Breast epithelium (tissue), 4 donors: ENCODE measurements at regions not wholly inside any gene's neighbourhood (a gene's known extent, or its start where the extent isn't known, plus 50 kb on each side); places are given as distances from the start of the nearest gene placed in this dataset.

Experiments
- DNase-seq, 2 donors: peaks; one replicate each; pipeline ENCODE4 v3.0.0-alpha.2; 2019; ENCODE audit warnings: low spot score in 2 of 2
- H3K27ac ChIP-seq, 2 donors: fragments of 200-600 bp; sonication (generic) in 1 of 2; one replicate each; pipeline ENCODE4 v1.5.1; 2016 to 2019; ENCODE audit warnings: mild to moderate bottlenecking in 1 of 2
- H3K27me3 ChIP-seq, 2 donors: fragments of 200-600 bp; sonication (generic) in 1 of 2; one replicate each; pipeline versions ENCODE4 v1.5.1 to v1.6.0; 2017 to 2019; ENCODE audit warnings: control low read depth in 1 of 2, mild to moderate bottlenecking in 1 of 2
- H3K36me3 ChIP-seq: fragments of 200-600 bp; one replicate; pipeline ENCODE4 v1.5.1; 2019
- H3K4me1 ChIP-seq, 2 donors: fragments of 200-600 bp; sonication (generic); one replicate each; pipeline ENCODE4 v1.5.1; 2016 to 2019; ENCODE audit warnings: control low read depth in 1 of 2
- H3K4me3 ChIP-seq, 3 donors: fragments of 200-600 bp; sonication (generic); 1 replicate in 2 of 3; 2 replicates in 1 of 3; pipeline ENCODE4 v1.5.1; 2016 to 2019; ENCODE audit warnings: mild to moderate bottlenecking in 3 of 3, moderate library complexity in 2 of 3
- H3K9me3 ChIP-seq, 2 donors: fragments of 200-600 bp; sonication (generic) in 1 of 2; one replicate each; pipeline ENCODE4 v1.5.1; 2016 to 2019; ENCODE audit warnings: control low read depth in 1 of 2
- POLR2A ChIP-seq: fragments of 450-650 bp; IDR thresholded peaks from one replicate; pipeline ENCODE4 v1.6.1; 2016; ENCODE audit warnings: antibody characterized with exemption, mild to moderate bottlenecking, moderate library complexity
- POLR2AphosphoS5 ChIP-seq, 3 donors: sonication (generic); formaldehyde crosslinking; IDR thresholded peaks; one replicate each; pipeline ENCODE4 v1.6.1; 2017; ENCODE audit warnings: antibody characterized with exemption in 3 of 3
- intact Hi-C: fragments of 100-400 bp; cut with DNase I; formaldehyde crosslinking; loops from one replicate; pipeline ENCODE4 v1.15.1; 2023; ENCODE audit warnings: low total_unique reads
- TF ChIP-seq, protein P1 (sequence below), 3 donors: fragments of 450-650 bp; IDR thresholded peaks; one replicate each; pipeline ENCODE4 v1.5.1; 2016 to 2017; ENCODE audit warnings: antibody characterized with exemption in 3 of 3, mild to moderate bottlenecking in 3 of 3, moderate library complexity in 3 of 3

DNA sequence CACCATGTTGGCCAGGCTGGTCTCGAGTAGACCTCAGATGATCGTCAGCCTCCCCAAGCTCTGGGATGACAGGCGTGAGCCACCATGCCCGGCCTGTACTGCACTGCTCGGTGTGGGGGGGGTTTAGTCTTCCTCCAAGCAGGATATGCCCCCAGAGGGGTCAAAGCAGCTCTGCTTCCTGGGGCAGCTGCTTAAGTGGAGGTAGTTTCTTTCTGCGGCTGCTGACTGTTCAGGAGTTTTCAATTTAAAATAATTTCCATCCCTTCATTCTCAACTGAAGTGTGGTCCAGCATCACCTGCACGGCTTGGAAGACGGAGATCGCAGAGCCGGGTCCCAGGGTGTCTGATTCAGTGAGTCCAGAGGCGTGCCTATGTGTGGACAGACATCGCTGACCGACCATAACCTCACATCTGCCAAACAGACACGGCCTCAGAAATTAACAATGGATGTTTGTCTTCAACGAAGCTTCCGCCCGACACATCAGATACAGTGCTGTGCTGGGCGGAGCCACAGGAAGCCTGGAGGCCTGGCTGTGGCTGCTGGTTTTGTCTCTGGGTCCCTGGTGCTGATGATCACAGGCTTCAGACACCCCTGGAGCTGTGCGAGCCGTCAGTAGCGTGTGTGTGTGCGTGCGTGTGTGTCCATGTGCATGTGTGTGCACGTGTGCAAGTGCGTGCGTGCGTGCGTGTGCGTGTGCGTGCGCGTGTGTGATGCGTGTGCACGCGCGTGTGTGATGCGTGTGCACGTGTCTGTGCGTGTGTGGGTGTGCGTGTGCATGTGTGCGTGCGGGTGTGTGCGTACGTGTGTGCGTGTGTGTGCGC lies 226.5 kb upstream of the PITRM1 start:
- TF ChIP-seq POLR2AphosphoS5 (IDR thresholded peaks at IDR 0.05) (no peak), POLR2A (no peak)
- TF ChIP-seq, protein P1, sequence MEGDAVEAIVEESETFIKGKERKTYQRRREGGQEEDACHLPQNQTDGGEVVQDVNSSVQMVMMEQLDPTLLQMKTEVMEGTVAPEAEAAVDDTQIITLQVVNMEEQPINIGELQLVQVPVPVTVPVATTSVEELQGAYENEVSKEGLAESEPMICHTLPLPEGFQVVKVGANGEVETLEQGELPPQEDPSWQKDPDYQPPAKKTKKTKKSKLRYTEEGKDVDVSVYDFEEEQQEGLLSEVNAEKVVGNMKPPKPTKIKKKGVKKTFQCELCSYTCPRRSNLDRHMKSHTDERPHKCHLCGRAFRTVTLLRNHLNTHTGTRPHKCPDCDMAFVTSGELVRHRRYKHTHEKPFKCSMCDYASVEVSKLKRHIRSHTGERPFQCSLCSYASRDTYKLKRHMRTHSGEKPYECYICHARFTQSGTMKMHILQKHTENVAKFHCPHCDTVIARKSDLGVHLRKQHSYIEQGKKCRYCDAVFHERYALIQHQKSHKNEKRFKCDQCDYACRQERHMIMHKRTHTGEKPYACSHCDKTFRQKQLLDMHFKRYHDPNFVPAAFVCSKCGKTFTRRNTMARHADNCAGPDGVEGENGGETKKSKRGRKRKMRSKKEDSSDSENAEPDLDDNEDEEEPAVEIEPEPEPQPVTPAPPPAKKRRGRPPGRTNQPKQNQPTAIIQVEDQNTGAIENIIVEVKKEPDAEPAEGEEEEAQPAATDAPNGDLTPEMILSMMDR (IDR thresholded peaks at IDR 0.05) = no peak
- H3K27me3 ChIP-seq = no peaks in the 10 kb centered on the region
- H3K36me3 ChIP-seq = no peaks in the 10 kb centered on the region
- no peaks in the 10 kb centered on the region for H3K4me1 ChIP-seq
- peaks cover 0 to 3% of the 10 kb centered on the region in 2 donors for H3K9me3 ChIP-seq
- peak overlapping the region in 1 of 2 donors; percentile 30 for H3K27ac ChIP-seq
- DNase-seq = peak in 1 of 2 donors; percentile 55
- intact Hi-C loops = loop anchor here (5.0 kb wide), 1 partner anchor 107 kb away; no protein-coding TSS in a partner anchor
- H3K4me3 ChIP-seq = peak overlapping the region in 1 of 3 donors; percentile 44

DNA sequence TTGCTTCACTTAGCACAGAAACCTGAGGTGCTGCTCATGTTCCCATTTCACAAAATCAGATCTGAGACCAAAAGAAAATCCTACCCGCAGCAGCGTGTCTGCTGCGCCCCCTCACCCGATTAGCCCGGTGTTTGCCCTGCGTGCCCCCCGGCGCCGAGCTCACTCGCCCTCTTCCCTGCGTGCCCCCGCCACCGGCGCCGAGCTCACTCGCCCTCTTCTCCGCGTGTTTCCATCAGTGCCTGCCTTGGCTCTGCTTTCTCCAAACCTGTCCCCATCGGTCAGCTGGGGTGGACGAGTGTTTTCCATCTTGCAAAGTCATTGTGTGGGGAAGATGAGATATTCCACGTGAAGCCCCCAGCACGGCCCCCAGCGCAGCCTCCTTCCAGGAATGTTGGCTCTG lies 225.3 kb upstream of the PITRM1 start:
- no peak for TF ChIP-seq POLR2A
- TF ChIP-seq, protein P1 (IDR thresholded peaks at IDR 0.05) = no peak
- no peak for TF ChIP-seq POLR2AphosphoS5 (IDR thresholded peaks at IDR 0.05)
- Histone ChIP-seq H3K4me1 (no peaks in the 10 kb centered on the region), H3K9me3 (peaks cover 0 to 3% of the 10 kb centered on the region in 2 donors), H3K36me3 (no peaks in the 10 kb centered on the region), H3K27me3 (no peaks in the 10 kb centered on the region), H3K27ac (no peak overlapping the region), H3K4me3 (no peak overlapping the region)
- no peak for DNase-seq
- intact Hi-C loops = loop anchor here (5.0 kb wide), 1 partner anchor 106 kb away; no protein-coding TSS in a partner anchor

DNA sequence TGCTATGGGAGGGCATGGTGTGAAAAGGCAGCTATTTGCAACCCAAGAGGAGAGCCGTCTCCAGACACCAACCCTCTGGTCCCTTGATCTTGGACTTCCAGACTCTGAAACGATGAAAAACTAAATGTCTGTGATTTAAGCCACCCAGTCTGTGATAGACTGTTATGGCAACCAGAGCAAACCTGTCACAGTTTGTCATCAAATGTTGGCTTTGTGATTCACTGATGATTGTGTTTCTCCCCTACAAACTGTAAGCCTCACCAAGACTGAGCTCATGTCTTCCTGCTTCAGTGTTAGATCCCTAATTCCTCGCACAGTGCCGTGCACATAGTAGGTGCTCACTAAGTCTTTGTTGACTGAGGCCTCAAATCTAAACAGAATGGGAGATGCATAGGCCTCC lies 224.6 kb upstream of the PITRM1 start:
- Histone ChIP-seq H3K27me3 (no peaks in the 10 kb centered on the region), H3K9me3 (peaks cover 0 to 3% of the 10 kb centered on the region in 2 donors), H3K36me3 (no peaks in the 10 kb centered on the region), H3K27ac (no peak overlapping the region), H3K4me1 (no peaks in the 10 kb centered on the region), H3K4me3 (no peak overlapping the region)
- TF ChIP-seq POLR2A = no peak
- no peak for TF ChIP-seq POLR2AphosphoS5 (IDR thresholded peaks at IDR 0.05)
- intact Hi-C loops = loop anchor here (5.0 kb wide), 1 partner anchor 105 kb away; no protein-coding TSS in a partner anchor
- DNase-seq = no peak

DNA sequence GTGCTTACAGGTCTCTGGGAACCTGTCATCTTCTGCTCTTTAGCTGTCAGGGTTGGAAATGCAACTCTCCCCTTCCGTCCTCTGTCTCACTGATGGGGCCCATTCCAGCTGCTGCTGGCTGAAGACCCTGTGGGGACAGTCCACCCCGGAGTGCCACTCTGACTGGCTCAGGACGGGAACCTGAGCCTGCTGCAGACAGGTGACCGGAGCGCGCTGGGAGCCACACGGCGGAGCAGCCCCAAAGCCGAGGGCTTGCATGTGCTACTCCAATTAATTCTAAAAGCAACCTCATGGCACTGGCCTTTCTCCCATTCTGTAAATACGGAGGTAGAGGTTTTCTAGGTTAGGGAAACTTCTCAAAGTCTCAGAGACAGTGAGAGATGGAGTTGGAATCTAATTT lies 223.5 kb upstream of the PITRM1 start:
- no peak for TF ChIP-seq POLR2AphosphoS5 (IDR thresholded peaks at IDR 0.05)
- TF ChIP-seq, protein P1 (IDR thresholded peaks at IDR 0.05) = no peak
- no peak for TF ChIP-seq POLR2A
- Histone ChIP-seq H3K27ac (no peak overlapping the region), H3K9me3 (peaks cover 0 to 3% of the 10 kb centered on the region in 2 donors), H3K27me3 (no peaks in the 10 kb centered on the region), H3K4me1 (no peaks in the 10 kb centered on the region), H3K36me3 (no peaks in the 10 kb centered on the region), H3K4me3 (no peak overlapping the region)
- no peak for DNase-seq
- intact Hi-C loops = loop anchor here (5.0 kb wide), 1 partner anchor 104 kb away; no protein-coding TSS in a partner anchor

DNA sequence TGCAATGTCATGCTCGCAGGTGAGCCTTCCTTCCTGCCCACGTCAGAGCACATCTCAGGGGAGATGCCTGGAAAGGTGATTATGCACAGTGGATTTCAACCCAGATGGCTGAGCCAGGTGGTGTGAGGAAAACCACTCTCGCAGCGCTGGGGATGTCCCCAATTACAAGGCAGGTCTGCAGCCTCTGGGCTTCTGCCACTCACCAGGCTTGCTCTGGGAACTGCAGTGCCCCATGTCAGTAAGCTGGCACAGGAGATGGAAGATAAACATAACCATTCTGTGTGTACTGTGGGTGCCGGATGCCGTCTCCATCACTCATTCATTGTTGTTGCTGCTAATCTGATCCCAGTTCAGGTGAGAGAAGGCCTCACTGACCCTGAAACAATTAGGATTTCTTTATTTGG lies 222.9 kb upstream of the PITRM1 start:
- TF ChIP-seq, protein P1 (IDR thresholded peaks at IDR 0.05) = no peak
- TF ChIP-seq POLR2AphosphoS5 (IDR thresholded peaks at IDR 0.05) (no peak), POLR2A (no peak)
- Histone ChIP-seq H3K9me3 (peaks cover 0 to 3% of the 10 kb centered on the region in 2 donors), H3K27ac (peak overlapping the region in 1 of 2 donors; percentile 7), H3K4me1 (no peaks in the 10 kb centered on the region), H3K27me3 (no peaks in the 10 kb centered on the region), H3K4me3 (no peak overlapping the region), H3K36me3 (no peaks in the 10 kb centered on the region)
- intact Hi-C loops = loop anchor here (5.0 kb wide), 1 partner anchor 103 kb away; no protein-coding TSS in a partner anchor
- DNase-seq = no peak
